Activated CD4-positive, alpha-beta T cell treated with anti-CD3 and anti-CD28 coated beads, Interleukin-2, amount 10 ng/mL, durations not matched to agents 24 days and 14 days (primary cell): ENCODE measurements at regions not wholly inside any gene's neighbourhood (a gene's known extent, or its start where the extent isn't known, plus 50 kb on each side); places are given as distances from the start of the nearest gene placed in this dataset.

ENCODE experiments used
- DNase-seq: peaks from one replicate; pipeline ENCODE4 v3.0.0; 2022
- H3K27ac Mint-ChIP-seq: one replicate; pipeline ENCODE4 v1.8.0; 2022; ENCODE audit warnings: mild to moderate bottlenecking, mixed read lengths
- H3K27me3 Mint-ChIP-seq: one replicate; pipeline ENCODE4 v1.8.0; 2022; ENCODE audit warnings: mixed read lengths
- H3K36me3 Mint-ChIP-seq: one replicate; pipeline ENCODE4 v1.8.0; 2022; ENCODE audit warnings: low read depth, mild to moderate bottlenecking, mixed read lengths
- H3K4me1 Mint-ChIP-seq: one replicate; pipeline ENCODE4 v1.8.0; 2021; ENCODE audit warnings: mixed read lengths
- H3K4me3 Mint-ChIP-seq: one replicate; pipeline ENCODE4 v1.8.0; 2022; ENCODE audit warnings: mild to moderate bottlenecking, moderate library complexity, mixed read lengths
- H3K9me3 Mint-ChIP-seq: one replicate; pipeline ENCODE4 v1.8.0; 2021; ENCODE audit warnings: mixed read lengths
- intact Hi-C: fragments of 100-400 bp; cut with micrococcal nuclease; formaldehyde crosslinking; loops from one replicate; pipeline ENCODE4 v1.15.1; 2023

DNA sequence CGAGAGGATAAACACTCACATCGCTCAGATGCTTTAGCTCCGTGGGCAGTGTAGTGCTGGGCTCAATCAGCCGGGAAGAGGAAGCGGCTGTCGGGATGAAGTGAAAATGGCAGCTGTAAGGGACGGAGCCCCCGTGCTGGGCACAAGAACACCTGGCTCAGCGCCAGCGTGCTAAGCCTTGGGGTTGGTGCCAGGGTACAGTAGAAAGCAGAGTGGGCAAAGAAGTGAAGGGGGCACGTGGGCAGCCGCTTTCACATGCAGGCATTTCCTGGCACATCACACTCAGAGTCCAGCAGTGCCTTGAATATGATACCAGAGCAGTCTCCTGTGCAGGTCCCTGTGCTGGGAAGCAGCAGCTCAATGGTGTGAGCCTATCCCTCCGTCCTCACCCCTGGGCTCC lies 51.1 kb upstream of the FOXF1 start:
- intact Hi-C loops, result no loop called here
- no peak for DNase-seq
- peaks cover 5% of the 10 kb centered on the region for H3K9me3 Mint-ChIP-seq
- no peaks in the 10 kb centered on the region for H3K36me3 Mint-ChIP-seq
- H3K4me1 Mint-ChIP-seq, result no peaks in the 10 kb centered on the region
- no peak overlapping the region for H3K27ac Mint-ChIP-seq
- H3K4me3 Mint-ChIP-seq, result no peak overlapping the region
- no peaks in the 10 kb centered on the region for H3K27me3 Mint-ChIP-seq
